KG1 (cell line): ENCODE measurements at regions not wholly inside any gene's neighbourhood (a gene's known extent, or its start where the extent isn't known, plus 50 kb on each side); places are given as distances from the start of the nearest gene placed in this dataset.
A peak's percentile ranks its signal among the peaks of the same experiment; 100 is the strongest.
"Not testable (repeated sequence)": the region's sequence is repeated elsewhere in the genome, so short reads cannot be mapped to it uniquely, and the experiment has no call there.

Experiments used
- DNase-seq: peaks from one replicate; lab custom pipeline; 2025; lab: John Stamatoyannopoulos, UW

GRCh38 chr16:75837681-75838080 lies 111.4 kb upstream of the CPHXL start:
- DNase-seq = no peak

GRCh38 chr16:75841517-75841916 lies 115.2 kb upstream of the CPHXL start:
- no peak for DNase-seq

GRCh38 chr16:75847172-75847571 lies 120.9 kb upstream of the CPHXL start:
- no peak for DNase-seq

- no peak for DNase-seq
Measured at GRCh38 chr16:75854152-75854551, 127.9 kb upstream of the CPHXL start.

- DNase-seq = no peak
Measured at GRCh38 chr16:75860326-75861053, 134.2 kb upstream of the CPHXL start.

- DNase-seq = no peak
Measured at GRCh38 chr16:75861311-75862097, 135.2 kb upstream of the CPHXL start.

- no peak for DNase-seq
Measured at GRCh38 chr16:75862098-75862386, 135.8 kb upstream of the CPHXL start.

- no peak for DNase-seq
Measured at GRCh38 chr16:75864243-75864642, 138.0 kb upstream of the CPHXL start.

- DNase-seq = no peak
Measured at GRCh38 chr16:75865736-75866135, 139.4 kb upstream of the CPHXL start.

GRCh38 chr16:75868636-75869632 lies 142.6 kb upstream of the CPHXL start:
- DNase-seq = no peak

GRCh38 chr16:75881280-75881679 lies 155.0 kb upstream of the CPHXL start:
- not testable (repeated sequence) for DNase-seq

- no peak for DNase-seq
Measured at GRCh38 chr16:75899163-75899562, 172.9 kb upstream of the CPHXL start.

- DNase-seq = no peak
Measured at GRCh38 chr16:75908331-75909117, 182.2 kb upstream of the CPHXL start.

- DNase-seq = peak; percentile 5
Measured at GRCh38 chr16:75909746-75910145, 183.5 kb upstream of the CPHXL start.

GRCh38 chr16:75911896-75912295 lies 185.6 kb upstream of the CPHXL start:
- DNase-seq = no peak

GRCh38 chr16:75913958-75914357 lies 187.7 kb upstream of the CPHXL start:
- DNase-seq = no peak

- no peak for DNase-seq
Measured at GRCh38 chr16:75916451-75916850, 190.2 kb upstream of the CPHXL start.

- no peak for DNase-seq
Measured at GRCh38 chr16:75918109-75918508, 191.8 kb upstream of the CPHXL start.

GRCh38 chr16:75919664-75920063 lies 193.4 kb upstream of the CPHXL start:
- DNase-seq = no peak

- DNase-seq = no peak
Measured at GRCh38 chr16:75921281-75921680, 195.0 kb upstream of the CPHXL start.

- no peak for DNase-seq
Measured at GRCh38 chr16:75922250-75922649, 196.0 kb upstream of the CPHXL start.

GRCh38 chr16:75924397-75924796 lies 198.1 kb upstream of the CPHXL start:
- no peak for DNase-seq
